D341Med (cell line): ENCODE measurements at regions not wholly inside any gene's neighbourhood (a gene's known extent, or its start where the extent isn't known, plus 50 kb on each side); places are given as distances from the start of the nearest gene placed in this dataset.

Source experiments
- DNase-seq: peaks from one replicate; pipeline ENCODE4 v3.0.0; 2012; ENCODE audit warnings: low spot score

- DNase-seq = no peak
Measured at GRCh38 chr18:72601481-72601880, 57.3 kb upstream of the CBLN2 start.
